H7 (cell line): ENCODE measurements at regions not wholly inside any gene's neighbourhood (a gene's known extent, or its start where the extent isn't known, plus 50 kb on each side); places are given as distances from the start of the nearest gene placed in this dataset.

Experiments used
- DNase-seq: peaks from one replicate; pipeline ENCODE4 v3.0.0; 2012
- H3K27me3 ChIP-seq: 2 replicates; pipeline ENCODE4 v1.6.0; 2011; ENCODE audit warnings: mild to moderate bottlenecking, low read length; ENCODE audit not compliant: control insufficient read depth, insufficient read depth
- H3K36me3 ChIP-seq: replicated peaks from 2 replicates; pipeline ENCODE4 v1.5.1; 2011; ENCODE audit warnings: low read length; ENCODE audit not compliant: control insufficient read depth, insufficient read depth
- H3K4me3 ChIP-seq: 2 replicates; pipeline ENCODE4 v1.5.1; 2011; ENCODE audit warnings: low read depth, mild to moderate bottlenecking, control low read depth, low read length, moderate library complexity; ENCODE audit not compliant: insufficient read depth

DNA sequence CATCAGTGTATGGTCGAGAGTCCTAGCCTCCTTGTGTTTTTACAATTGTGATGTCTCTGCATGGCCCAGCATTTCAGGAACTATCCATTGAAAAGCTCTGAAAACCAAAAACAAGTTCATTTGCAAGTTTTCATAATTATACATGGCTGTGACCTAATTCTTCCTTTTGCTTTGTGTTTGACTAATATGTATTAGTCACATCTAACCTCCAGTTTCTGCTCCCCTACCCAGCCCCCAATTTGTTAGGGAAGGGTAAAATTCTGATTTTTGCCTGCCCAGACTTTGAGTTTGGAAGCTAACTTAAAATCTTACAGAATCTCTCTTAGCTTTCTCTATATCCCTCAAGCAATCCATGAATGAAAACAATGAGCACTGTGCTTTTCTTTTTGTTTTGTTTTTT is 128.2 kb upstream of the SEMA6A start:
- Histone ChIP-seq H3K4me3 (no peak overlapping the region), H3K36me3 (no peaks in the 10 kb centered on the region), H3K27me3 (no peaks in the 10 kb centered on the region)
- DNase-seq: no peak

DNA sequence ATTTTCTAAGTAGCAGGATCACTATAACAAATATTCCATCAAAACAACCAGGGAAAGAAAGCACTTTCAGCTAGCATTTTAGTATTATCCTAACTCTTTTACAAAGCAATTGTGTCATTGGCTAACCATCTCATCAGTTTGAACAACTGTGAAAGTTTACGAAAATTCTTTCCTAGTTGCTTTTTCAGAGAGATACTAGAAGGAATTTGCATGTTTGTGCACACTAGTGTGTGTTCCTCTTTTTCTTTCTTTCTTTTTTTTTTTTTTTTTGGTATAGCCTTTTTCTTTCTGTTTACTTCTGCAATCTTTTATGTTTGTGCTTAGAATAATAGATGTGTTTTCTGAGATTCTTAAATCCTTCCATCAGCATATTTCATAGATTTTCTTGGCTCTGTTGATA is 124.7 kb upstream of the SEMA6A start:
- no peak for DNase-seq
- Histone ChIP-seq H3K27me3 (no peaks in the 10 kb centered on the region), H3K4me3 (no peak overlapping the region), H3K36me3 (no peaks in the 10 kb centered on the region)

DNA sequence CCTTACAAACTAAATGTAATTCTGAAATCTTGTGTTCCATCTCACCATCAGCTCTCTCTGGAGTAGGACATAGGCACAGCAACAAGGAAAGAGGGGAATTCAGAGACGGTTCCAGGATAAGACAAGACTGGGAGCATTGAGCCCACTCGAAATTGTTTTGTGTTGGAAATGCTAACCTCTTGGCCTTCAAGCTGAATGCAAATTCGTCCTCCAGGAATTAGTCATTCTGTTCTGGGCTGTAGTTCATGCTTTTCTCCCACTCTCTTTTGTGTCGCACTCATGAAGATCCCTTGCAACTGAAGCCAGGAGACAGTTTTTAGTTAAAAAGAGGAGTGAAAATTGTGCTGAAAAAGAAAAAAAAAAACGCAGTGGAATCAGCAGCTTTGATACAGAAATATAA is 121.7 kb upstream of the SEMA6A start:
- Histone ChIP-seq H3K36me3 (no peaks in the 10 kb centered on the region), H3K4me3 (no peak overlapping the region), H3K27me3 (no peaks in the 10 kb centered on the region)
- DNase-seq: peak; percentile 28

DNA sequence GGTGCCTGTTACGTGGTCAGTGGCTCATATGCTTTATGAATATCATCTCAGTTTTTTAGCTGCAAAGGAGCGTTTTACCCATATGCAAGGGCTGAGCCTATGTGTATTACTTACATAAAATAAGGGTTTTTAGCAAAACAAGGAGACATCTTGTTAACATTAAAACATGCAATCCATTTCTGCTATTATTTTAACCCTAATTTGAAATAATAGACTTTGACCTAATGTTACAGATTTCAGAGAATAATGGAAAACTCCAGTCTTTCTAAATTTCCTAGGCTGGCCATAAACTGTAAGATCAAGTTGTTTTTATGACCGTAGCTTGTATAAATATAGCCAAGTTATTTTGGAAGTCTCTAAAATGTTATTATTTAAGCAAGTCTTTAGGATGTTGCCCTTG is 121.1 kb upstream of the SEMA6A start:
- Histone ChIP-seq H3K27me3 (no peaks in the 10 kb centered on the region), H3K4me3 (no peak overlapping the region), H3K36me3 (no peaks in the 10 kb centered on the region)
- no peak for DNase-seq

DNA sequence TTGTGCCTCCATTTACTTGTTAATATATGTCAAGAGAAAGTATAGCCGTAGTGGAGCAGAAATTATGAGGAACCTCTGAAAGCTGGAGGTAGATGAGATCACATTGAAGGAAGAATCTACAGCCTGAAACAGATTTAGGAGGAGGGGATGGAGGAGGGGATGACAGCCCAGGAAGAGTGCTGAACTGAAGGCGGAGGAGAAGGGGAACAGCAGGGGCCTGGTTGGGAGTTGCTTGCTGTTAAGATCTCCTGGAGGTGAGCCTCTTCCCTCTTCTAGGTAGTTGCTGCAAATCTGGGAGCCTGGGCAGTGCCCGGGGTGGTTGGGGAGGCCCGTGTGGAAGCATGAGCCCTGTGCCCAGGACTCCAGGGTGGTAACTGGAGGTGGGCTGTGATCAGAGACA is 111.8 kb upstream of the SEMA6A start:
- H3K27me3 ChIP-seq: no peaks in the 10 kb centered on the region
- no peak for DNase-seq

DNA sequence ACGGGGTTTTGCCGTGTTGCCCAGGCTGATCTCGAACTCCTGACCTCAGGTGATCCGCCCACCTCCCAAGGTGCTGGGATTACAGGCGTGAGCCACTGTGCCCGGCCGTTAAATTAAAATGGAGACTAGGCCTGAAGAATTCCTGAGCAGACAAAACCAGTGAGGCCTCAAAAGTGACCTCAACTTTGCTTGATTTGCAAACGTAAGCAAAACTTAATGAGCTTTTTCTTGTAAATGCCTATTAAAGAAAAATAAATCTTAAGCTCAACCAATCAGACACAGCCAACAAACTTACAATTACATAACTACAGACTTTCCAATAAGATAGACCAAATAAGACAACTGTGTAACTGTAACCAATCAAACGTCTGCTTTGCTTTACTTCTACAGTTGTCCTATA is 111.3 kb upstream of the SEMA6A start:
- H3K27me3 ChIP-seq: no peaks in the 10 kb centered on the region
- no peaks in the 10 kb centered on the region for H3K36me3 ChIP-seq
- no peak overlapping the region for H3K4me3 ChIP-seq
- no peak for DNase-seq

More for the DNA sequence above, 111.8 kb upstream of the SEMA6A start:
- Histone ChIP-seq H3K36me3 (no peaks in the 10 kb centered on the region), H3K4me3 (no peak overlapping the region)

DNA sequence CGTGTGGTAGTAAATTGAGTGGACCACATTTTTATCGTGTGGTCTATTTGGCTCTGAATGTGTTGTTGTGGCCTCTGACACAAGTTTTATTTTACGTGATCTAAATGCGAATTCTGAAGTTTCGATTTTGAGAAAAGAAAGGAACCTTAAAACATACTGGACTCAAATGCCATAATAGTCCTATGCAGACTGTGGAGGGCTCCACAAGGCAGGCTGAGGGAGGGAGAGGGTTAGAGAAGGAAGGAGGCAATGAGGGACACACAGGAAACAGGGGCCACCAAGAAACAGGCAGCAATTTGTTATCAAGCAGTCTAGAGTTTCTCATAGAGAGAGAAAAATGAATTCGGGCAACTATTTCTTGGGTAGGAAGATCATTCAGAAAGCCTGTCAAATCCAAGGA is 110.4 kb upstream of the SEMA6A start:
- no peaks in the 10 kb centered on the region for H3K27me3 ChIP-seq
- H3K4me3 ChIP-seq: no peak overlapping the region
- DNase-seq: no peak
- H3K36me3 ChIP-seq: no peaks in the 10 kb centered on the region

DNA sequence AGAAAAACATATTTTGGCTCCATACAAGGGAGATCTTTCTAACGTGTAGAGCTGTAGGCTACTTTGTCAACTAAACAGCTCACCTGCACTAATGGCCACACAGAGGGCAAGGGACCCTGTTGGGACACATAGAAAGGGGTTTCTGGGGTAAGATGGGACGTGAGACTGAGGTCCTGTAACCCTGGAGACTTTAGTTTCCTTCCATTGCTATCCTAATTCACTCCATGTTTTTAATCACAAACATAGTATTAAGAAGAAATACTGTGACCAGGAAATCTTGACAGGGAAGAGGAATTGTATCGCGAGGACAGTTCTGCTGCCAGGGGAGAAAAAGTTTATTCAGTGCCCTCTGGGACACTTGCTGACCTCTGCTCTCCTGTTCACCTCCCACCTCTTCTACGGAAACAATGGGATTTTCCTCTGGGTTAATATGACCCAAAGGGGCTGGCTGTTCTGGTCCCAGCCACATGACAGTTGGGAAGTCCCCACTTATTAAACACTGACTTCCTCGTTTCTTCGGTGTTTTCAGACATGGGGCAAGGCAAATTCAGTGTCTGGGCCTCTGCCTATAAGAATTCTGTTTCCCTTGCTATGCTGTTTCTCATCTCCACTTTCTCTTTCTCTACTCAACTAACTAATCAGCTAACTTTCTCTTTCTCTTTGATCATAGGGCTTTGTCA is 106.9 kb upstream of the SEMA6A start:
- Histone ChIP-seq H3K36me3 (no peaks in the 10 kb centered on the region), H3K4me3 (no peak overlapping the region), H3K27me3 (no peaks in the 10 kb centered on the region)
- DNase-seq: no peak

DNA sequence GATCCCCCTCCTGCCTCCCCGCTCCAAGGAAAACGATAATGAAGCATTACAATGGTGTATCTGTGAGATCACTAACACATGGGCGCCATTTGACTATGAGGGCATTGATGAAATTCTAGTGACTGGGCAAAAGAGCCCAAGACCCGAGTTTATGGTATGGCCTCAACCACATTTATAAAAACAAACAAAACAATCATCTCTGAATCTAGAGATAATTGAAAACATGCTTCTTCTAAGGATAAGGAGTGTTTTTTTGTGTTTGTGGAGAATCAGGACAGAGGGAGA is 100.9 kb upstream of the SEMA6A start:
- no peaks in the 10 kb centered on the region for H3K36me3 ChIP-seq
- H3K4me3 ChIP-seq: no peak overlapping the region
- no peak for DNase-seq
- no peaks in the 10 kb centered on the region for H3K27me3 ChIP-seq

DNA sequence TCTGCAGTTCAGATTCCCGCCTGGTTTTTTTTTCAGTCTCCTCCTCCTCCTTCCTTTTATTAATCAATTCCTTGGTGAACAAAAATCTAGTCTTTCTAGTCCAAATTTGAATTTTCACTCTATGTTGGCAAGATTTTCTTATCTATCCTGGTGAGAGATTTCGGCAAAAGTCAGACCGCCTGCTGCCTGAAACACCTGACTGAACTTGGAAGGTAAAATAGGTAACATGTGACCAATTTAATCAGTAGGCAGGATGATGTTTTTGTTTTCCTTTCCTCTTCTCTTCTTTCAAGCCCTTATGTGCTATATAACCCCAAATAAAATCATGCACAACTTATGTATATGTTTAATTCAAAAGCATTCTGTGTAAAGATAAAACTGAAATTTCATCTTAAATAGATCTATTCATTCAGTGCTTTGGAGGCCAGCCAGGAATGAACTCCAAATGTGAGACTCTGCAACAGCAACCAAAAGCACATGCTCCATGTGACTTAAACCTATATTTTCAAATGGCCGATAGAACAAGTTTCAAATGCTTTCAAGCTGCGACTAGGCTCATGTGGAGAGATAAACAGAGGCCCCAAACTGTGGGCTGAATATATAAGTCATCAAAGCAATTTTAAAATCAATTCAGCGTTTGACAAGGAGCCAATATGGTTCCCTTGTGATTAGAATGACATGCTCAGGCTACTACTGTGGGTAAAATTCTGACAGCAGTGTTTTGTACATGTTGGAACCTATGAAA is 100.4 kb upstream of the SEMA6A start:
- Histone ChIP-seq H3K4me3 (no peak overlapping the region), H3K27me3 (no peaks in the 10 kb centered on the region)
- no peak for DNase-seq

DNA sequence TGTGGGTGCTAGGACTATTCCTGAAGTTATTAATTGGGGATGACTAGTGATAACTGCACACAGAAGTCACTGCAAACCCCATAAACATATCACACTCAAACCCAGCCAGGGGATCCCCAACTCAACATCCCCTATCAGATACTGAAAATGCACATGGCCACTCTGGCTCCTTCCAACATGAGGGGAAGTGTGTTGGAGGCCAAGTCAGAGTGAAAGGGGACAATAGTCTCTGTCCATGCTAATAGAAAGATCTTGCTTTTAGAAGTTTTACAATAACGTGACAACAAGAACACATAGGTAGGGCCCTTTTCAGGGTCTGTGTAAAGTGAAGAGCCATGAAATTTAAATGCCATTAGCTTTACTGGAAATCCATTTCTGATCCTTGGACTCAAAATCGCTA is 98.8 kb upstream of the SEMA6A start:
- DNase-seq: no peak
- Histone ChIP-seq H3K4me3 (no peak overlapping the region), H3K36me3 (no peaks in the 10 kb centered on the region), H3K27me3 (no peaks in the 10 kb centered on the region)

More for the DNA sequence above, 100.4 kb upstream of the SEMA6A start:
- H3K36me3 ChIP-seq: no peaks in the 10 kb centered on the region

DNA sequence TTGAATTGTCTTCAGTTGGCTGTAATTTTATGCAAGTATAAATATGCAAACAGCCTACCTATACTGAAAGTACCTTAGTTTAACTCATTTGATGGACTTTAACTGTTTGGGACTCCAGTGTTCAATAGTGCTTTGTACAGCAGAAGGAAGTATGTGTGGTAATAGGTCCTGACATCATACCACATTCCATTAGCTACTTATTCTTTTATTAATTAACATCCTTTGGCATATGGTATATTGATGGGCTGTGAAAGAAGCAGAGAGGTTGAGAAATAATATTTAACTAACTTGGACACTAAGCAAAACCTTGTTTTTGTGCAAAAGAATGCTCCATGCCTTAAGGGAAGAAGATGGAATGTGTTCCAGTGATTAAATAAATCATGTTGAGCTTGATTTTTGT is 97.6 kb upstream of the SEMA6A start:
- Histone ChIP-seq H3K36me3 (no peaks in the 10 kb centered on the region), H3K27me3 (no peaks in the 10 kb centered on the region), H3K4me3 (no peak overlapping the region)
- no peak for DNase-seq

DNA sequence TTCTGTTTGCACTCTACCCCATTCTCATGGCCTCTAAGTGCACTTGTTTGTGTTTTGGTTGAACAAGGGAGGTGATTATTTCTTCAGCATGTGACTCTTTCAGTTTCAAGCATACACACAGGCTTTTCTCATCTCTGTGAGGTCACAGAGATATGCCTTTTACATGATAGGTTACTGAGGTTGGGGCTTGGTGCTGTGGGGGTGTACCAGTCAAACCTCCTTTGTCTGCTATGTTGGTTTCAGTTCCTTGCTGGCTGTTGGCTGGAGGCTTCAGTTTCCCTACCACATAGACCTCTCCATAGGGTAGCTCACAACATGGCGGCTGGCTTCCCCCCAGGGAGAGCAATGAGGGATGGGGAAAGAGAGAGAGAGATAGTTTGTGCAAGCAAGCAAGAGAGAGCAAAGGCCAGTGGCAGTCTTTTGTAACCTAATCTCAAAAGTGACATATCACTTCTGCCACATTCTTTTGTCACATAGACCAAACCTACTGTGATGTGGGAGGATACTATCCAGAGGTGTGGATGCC is 96.7 kb upstream of the SEMA6A start:
- no peaks in the 10 kb centered on the region for H3K36me3 ChIP-seq
- no peaks in the 10 kb centered on the region for H3K27me3 ChIP-seq
- no peak overlapping the region for H3K4me3 ChIP-seq
- no peak for DNase-seq

DNA sequence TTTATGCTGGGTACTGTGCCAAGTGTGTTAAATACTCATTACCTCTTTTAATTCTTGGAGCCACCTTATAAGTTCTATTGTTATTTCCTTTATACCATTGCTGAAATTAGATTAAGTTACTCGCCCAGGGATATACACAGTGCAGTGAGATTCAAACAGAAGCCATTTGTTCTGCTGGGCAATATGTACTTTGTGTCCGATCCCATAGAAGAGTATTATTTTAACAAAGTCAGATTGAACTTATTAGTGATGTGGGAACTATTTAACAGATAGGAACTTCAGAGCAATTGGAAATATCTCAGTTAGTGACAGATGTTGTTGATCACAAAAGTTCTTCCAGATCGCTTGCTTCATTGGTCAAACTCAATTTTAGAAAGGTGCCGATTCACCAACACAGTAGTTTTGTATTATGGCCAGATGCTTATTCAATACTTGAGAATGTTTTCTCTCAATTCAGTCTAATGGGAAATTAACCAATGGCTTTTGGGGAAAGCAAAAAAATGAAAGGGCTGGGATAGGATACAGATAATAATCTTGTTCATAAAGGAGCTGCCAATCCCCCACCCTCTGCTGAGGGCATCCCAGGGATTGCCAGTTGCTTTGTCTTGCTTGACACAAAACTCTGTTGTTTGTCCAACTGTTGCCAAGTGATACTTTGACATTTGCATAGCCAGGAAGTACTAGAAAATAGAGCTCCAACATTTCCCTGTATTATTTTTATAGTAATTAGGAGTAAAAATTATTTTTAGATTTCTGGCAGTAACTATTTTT is 94.8 kb upstream of the SEMA6A start:
- Histone ChIP-seq H3K36me3 (no peaks in the 10 kb centered on the region), H3K4me3 (no peak overlapping the region), H3K27me3 (no peaks in the 10 kb centered on the region)

DNA sequence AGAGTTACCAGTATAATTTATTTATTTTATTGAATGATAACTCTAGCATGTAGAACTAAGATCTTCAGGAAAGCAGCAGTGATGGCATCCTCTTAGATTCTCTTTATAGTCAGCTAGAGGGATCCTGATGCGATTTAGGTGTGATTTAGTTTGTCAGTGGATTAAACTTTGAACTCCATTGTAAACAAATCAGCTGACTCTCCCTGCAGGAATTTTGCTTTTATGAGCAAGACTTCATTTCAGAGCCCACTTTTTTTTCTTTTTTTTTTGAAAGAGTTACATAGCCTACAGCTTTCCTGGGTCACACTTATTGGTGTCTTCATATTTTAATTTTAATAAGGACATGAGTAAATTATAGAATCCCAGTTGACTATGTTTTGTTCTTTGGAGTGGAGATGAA is 93.8 kb upstream of the SEMA6A start:
- Histone ChIP-seq H3K36me3 (no peaks in the 10 kb centered on the region), H3K27me3 (no peaks in the 10 kb centered on the region), H3K4me3 (no peak overlapping the region)
- no peak for DNase-seq

More for the DNA sequence above, 94.8 kb upstream of the SEMA6A start:
- no peak for DNase-seq
